ENCODE measurements at regions not wholly inside any gene's neighbourhood (a gene's known extent, or its start where the extent isn't known, plus 50 kb on each side); places are given as distances from the start of the nearest gene placed in this dataset.

DNA sequence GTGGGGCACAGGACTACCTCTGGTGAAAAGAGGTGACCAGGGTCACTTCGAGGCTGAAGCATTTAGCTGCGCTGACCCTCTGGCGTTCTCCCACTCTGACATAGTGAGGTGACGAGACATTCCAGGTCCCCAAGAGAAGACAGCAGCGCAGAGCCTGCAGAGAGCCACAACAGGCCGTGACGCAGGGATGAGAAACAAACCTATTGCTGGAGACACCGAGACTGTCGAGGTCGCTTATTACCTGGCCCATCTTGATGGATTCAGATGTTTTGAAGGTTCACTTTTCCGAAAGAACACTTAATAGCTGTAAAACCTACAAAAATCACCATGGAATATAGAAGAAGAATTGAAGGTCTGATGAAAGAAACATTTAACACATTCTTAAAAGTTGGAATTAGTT, 466.3 kb downstream of the NR2F2 start:
- H3K4me3 ChIP-seq: no peak overlapping the region
- H3K36me3 ChIP-seq: no peaks in the 10 kb centered on the region
- TF ChIP-seq CTCF (IDR thresholded peaks at IDR 0.05; ENCODE audit: low read depth, low read length): no peak
- H3K27me3 ChIP-seq: no peaks in the 10 kb centered on the region
- H3K9me3 ChIP-seq (ENCODE audit: low read depth): no peaks in the 10 kb centered on the region
- DNase-seq (ENCODE audit: low read depth in 1 of 2, low spot score in 1 of 2): no peak
- H3K4me1 ChIP-seq (ENCODE audit: low read depth): no peaks in the 10 kb centered on the region
- no peak overlapping the region for H3K27ac ChIP-seq

GRCh38 chr15:96801576-96802150, 471.2 kb downstream of the NR2F2 start:
- DNase-seq (ENCODE audit: low read depth in 1 of 2, low spot score in 1 of 2): no peak
- Histone ChIP-seq H3K4me3 (no peak overlapping the region), H3K36me3 (no peaks in the 10 kb centered on the region), H3K27me3 (no peaks in the 10 kb centered on the region), H3K9me3 (ENCODE audit: low read depth) (no peaks in the 10 kb centered on the region), H3K4me1 (ENCODE audit: low read depth) (no peaks in the 10 kb centered on the region), H3K27ac (no peak overlapping the region)
- no peak for TF ChIP-seq CTCF (IDR thresholded peaks at IDR 0.05; ENCODE audit: low read depth, low read length)

DNA sequence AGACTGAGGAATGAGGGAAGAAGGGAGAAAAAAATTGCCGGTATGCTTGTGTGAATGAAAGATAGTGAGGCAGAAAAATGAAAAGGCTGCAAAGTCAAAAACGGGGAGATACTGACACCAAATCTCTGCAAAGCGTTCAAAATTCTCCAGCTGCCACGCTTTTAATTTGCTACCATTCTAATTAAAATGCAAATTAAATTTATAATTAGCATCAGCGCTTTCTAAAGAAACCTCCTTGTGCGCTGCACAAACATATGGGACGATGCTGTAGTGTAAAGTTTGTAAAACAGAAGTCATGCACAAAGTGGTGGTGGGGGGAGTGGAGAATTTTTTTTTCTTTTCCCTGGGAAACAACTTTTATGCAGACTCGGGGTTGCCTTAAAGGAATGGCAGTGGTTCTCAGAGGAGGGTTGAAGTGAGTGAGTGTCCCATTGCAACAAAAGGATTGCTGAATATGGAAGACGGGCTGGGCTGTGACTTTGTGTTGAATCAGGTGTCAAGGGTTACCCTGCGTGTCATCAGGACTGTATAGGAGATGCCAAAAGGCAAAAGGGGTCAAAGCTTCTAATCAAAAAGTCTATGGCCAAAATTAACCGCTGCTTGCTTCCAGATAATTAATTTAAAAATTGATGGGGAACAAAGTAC, 472.2 kb downstream of the NR2F2 start:
- no peak overlapping the region for H3K27ac ChIP-seq
- TF ChIP-seq CTCF (IDR thresholded peaks at IDR 0.05; ENCODE audit: low read depth, low read length): no peak
- no peaks in the 10 kb centered on the region for H3K36me3 ChIP-seq
- no peaks in the 10 kb centered on the region for H3K9me3 ChIP-seq (ENCODE audit: low read depth)
- H3K4me1 ChIP-seq (ENCODE audit: low read depth): no peaks in the 10 kb centered on the region
- no peak for DNase-seq (ENCODE audit: low read depth in 1 of 2, low spot score in 1 of 2)
- H3K4me3 ChIP-seq: no peak overlapping the region
- no peaks in the 10 kb centered on the region for H3K27me3 ChIP-seq

- Histone ChIP-seq H3K36me3 (no peaks in the 10 kb centered on the region), H3K4me1 (ENCODE audit: low read depth) (no peaks in the 10 kb centered on the region), H3K27ac (no peak overlapping the region), H3K27me3 (no peaks in the 10 kb centered on the region), H3K9me3 (ENCODE audit: low read depth) (no peaks in the 10 kb centered on the region), H3K4me3 (no peak overlapping the region)
- TF ChIP-seq CTCF (IDR thresholded peaks at IDR 0.05; ENCODE audit: low read depth, low read length): no peak
- no peak for DNase-seq (ENCODE audit: low read depth in 1 of 2, low spot score in 1 of 2)
These were observed 474.3 kb downstream of the NR2F2 start for GRCh38 chr15:96804754-96805153.

GRCh38 chr15:96807361-96807760, 476.9 kb downstream of the NR2F2 start:
- Histone ChIP-seq H3K9me3 (ENCODE audit: low read depth) (no peaks in the 10 kb centered on the region), H3K36me3 (no peaks in the 10 kb centered on the region), H3K27me3 (no peaks in the 10 kb centered on the region), H3K4me3 (no peak overlapping the region), H3K4me1 (ENCODE audit: low read depth) (no peaks in the 10 kb centered on the region), H3K27ac (no peak overlapping the region)
- no peak for TF ChIP-seq CTCF (IDR thresholded peaks at IDR 0.05; ENCODE audit: low read depth, low read length)
- no peak for DNase-seq (ENCODE audit: low read depth in 1 of 2, low spot score in 1 of 2)
